ENCODE measurements at regions not wholly inside any gene's neighbourhood (a gene's known extent, or its start where the extent isn't known, plus 50 kb on each side); places are given as distances from the start of the nearest gene placed in this dataset.

GRCh38 chr14:40601063-40601462 is 1005.6 kb upstream of the LRFN5 start:
- TF ChIP-seq CTCF (conservative IDR thresholded peaks at IDR 0.05), result no peak
- H3K27ac ChIP-seq, result no peak overlapping the region

DNA sequence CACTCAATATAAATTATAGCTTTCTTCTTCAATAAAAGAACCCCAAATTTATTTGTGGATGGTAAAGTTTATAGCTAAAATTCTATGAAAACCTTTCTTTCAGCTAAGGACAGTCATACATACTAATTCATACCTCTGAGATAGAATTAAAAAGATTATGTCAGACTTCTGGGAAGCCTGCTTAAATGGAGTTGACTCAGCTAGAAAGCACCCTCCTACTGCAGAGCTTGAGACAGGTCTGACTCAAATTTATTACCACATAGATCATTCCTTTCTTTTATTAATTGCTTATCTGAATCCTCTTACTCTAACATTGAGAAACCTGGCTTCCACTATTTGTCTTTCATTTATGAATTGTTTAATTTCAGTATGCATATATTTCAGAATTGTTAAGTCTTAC is 1007.0 kb upstream of the LRFN5 start:
- H3K27ac ChIP-seq, result no peak overlapping the region
- no peak for TF ChIP-seq CTCF (conservative IDR thresholded peaks at IDR 0.05)

DNA sequence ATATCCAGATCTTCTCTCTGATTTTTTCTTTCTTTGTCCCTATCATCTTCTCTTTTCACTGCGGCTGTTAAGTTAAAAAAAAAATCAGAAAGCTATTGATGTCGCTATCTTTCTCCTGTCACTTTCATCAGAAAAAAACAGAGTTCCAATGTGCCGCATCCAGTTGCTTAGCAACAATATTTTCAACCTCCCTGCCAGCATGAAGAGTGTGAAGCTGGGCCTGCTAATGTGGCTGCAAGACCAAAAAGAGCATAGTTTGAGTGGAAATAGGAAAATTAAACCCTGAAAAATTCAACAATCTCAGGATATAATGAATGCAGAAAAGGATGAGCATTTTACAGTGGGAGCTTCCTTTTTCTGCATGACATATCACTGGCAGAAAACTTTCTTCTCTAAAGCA is 1025.4 kb upstream of the LRFN5 start:
- H3K27ac ChIP-seq, result no peak overlapping the region
- no peak for TF ChIP-seq CTCF (conservative IDR thresholded peaks at IDR 0.05)

GRCh38 chr14:40576880-40577478 is 1029.7 kb upstream of the LRFN5 start:
- H3K27ac ChIP-seq, result no peak overlapping the region
- TF ChIP-seq CTCF (conservative IDR thresholded peaks at IDR 0.05), result no peak

DNA sequence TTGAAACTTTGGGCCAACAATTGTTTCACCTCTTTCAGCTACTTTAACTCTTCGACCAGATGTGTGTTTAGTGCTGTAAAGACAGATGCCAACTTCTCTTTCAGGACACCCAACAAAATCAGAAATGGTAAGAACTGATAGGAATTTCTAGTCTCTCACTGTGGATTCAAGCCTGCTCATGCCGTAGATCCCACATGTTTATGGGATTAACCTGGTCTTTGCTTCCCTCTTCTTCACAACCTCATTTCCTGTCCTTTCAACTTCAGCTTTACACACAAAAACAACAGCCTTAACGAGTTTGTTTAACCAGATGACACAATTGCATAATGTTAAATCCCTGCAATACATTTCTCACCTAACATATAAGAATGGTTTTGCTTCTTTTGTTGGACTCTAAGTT is 1031.9 kb upstream of the LRFN5 start:
- TF ChIP-seq CTCF (conservative IDR thresholded peaks at IDR 0.05), result no peak
- H3K27ac ChIP-seq, result no peak overlapping the region

DNA sequence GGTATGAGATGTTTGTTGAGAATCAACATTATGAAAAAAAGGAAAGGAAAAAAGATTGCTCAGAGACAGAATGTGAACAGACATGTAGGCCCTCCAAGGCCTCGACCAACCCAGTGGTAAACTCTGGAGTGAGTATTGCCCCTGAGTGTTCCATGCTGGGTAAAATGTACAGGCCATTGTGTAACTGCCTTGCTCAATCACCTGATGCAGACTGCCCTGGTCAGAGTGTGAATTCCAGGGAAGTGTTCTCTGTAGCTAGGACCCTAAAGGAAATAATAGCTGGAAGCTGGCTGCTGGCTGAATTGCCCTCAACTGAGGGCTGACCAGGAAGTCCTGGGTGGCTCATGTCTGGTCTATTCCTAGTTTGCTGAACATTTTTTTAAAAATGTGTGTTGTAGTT is 1081.4 kb upstream of the LRFN5 start:
- H3K27ac ChIP-seq, result no peak overlapping the region
- TF ChIP-seq CTCF (conservative IDR thresholded peaks at IDR 0.05), result no peak

GRCh38 chr14:40523123-40523522 is 1083.6 kb upstream of the LRFN5 start:
- TF ChIP-seq CTCF (conservative IDR thresholded peaks at IDR 0.05), result no peak
- H3K27ac ChIP-seq, result no peak overlapping the region

Data from VCaP (cell line).